GM18511 (cell line): ENCODE measurements at regions not wholly inside any gene's neighbourhood (a gene's known extent, or its start where the extent isn't known, plus 50 kb on each side); places are given as distances from the start of the nearest gene placed in this dataset.

Experiments
- ATAC-seq: cut with Tn5 transposase; IDR thresholded peaks from one replicate; pipeline ENCODE4 v1.9.1; 2021; ENCODE audit warnings: mild to moderate bottlenecking, moderate library complexity; ENCODE audit not compliant: unreplicated experiment

- ATAC-seq, result no peak
These were observed 242.4 kb downstream of the LPIN1 start for GRCh38 chr2:11988691-11989353.

- ATAC-seq, result no peak
These were observed 242.9 kb downstream of the LPIN1 start for GRCh38 chr2:11989354-11989703.

GRCh38 chr2:11990576-11990975, 244.1 kb downstream of the LPIN1 start:
- no peak for ATAC-seq

DNA sequence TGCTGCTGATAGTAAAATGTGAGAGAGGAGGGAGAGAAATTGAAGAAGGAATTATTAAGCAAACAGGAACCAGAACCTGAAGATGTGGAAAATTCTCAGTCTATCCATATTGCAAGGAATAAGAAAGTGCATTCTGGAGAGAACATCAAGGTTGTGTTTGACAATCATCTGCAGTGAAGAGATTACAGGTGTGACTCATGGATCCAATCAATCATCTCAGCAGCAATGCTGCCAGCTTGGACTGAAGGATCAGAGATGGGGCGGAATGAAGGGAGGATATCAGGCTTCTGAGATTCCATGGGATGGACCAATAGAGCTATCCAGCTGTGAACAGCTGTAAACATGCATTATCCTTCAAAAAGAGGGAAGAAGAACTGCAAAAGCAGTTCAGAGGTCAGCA, 247.3 kb downstream of the LPIN1 start:
- ATAC-seq, result no peak

GRCh38 chr2:11995456-11995855, 249.0 kb downstream of the LPIN1 start:
- no peak for ATAC-seq

DNA sequence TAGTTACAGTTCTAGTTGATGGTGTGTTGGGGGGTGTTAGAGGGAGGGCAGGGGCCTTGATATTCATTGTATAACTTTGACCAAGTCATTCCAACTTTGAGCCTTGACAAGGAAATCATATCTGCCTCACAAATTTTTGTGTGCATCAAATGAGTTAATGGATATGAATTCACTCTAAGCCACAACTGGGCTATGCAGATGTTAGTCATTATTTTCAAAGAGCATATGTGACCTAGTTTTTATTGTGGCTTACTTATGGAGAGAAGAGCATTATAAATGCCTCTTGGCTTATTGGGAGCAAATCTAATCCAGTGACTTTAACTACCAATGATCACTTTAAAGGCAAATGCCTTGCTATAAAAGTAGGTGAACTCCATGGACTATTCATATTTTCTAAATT, 250.2 kb downstream of the LPIN1 start:
- ATAC-seq, result no peak

- ATAC-seq, result no peak
These were observed 250.7 kb downstream of the LPIN1 start for GRCh38 chr2:11997142-11997541.

DNA sequence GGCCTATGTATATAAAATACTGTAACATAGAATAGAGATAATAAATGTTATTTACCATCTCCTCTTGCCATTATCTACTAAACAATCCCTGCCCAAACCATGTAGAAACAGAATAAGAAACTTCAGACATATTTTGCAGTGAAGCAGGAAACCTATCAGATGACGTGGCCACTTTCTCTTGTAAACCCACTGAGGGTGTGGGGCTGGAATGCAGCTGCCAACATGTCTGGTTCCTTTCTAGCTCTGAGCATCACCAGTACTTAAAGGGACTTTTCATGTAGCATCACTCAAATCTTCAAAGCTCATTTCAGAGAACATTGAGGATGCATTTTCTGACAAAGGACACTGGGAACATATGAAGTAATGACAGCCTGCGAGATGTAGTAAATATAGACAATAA, 251.8 kb downstream of the LPIN1 start:
- peak; percentile 79 for ATAC-seq

GRCh38 chr2:11998626-11999378, 252.4 kb downstream of the LPIN1 start:
- ATAC-seq, result peak; percentile 81

DNA sequence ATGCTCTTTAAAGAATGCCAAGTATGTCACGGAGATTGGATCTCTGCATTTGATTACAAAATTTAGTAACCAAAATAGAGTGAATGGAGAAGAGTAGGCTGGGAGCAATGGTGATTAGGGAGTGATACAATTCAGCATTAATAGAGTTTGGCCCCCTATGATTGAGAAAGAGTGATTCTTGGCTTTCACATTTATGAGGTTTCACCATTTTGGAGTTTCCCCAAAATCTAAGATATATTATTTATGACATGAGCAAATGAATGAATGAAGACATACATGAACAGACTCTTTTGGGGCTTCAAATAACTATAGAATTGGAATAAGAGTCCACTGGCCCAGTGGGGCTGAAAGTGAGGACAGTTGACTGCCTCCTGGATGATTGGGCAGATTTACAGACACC, 255.2 kb downstream of the LPIN1 start:
- no peak for ATAC-seq

- no peak for ATAC-seq
These were observed 255.8 kb downstream of the LPIN1 start for GRCh38 chr2:12002215-12002614.

DNA sequence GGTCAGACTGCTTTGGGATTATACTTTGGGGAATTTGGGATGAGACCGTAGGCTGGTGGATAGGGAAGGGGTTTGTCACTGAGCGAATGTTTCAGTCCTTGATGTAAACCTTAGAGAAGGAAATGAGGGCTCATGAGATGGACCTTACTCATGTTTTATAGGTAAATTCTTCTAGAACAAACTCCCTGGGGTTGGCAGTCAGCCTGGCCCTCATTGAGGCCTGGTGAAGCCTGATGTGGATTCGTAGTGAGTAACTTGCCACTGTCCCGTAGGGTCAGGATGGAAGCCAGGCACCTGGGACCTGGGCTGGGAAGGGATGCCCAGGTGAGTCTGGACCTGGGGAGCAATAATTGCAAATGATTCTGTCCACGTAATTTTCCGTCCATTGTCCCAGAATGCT, 258.3 kb downstream of the LPIN1 start:
- no peak for ATAC-seq

GRCh38 chr2:12005886-12006681, 259.7 kb downstream of the LPIN1 start:
- ATAC-seq, result peak; percentile 81

- no peak for ATAC-seq
These were observed 260.4 kb downstream of the LPIN1 start for GRCh38 chr2:12006850-12007249.

- ATAC-seq, result no peak
These were observed 260.9 kb downstream of the LPIN1 start for GRCh38 chr2:12007282-12007681.

GRCh38 chr2:12008425-12009061, 262.1 kb downstream of the LPIN1 start:
- peak; percentile 79 for ATAC-seq

DNA sequence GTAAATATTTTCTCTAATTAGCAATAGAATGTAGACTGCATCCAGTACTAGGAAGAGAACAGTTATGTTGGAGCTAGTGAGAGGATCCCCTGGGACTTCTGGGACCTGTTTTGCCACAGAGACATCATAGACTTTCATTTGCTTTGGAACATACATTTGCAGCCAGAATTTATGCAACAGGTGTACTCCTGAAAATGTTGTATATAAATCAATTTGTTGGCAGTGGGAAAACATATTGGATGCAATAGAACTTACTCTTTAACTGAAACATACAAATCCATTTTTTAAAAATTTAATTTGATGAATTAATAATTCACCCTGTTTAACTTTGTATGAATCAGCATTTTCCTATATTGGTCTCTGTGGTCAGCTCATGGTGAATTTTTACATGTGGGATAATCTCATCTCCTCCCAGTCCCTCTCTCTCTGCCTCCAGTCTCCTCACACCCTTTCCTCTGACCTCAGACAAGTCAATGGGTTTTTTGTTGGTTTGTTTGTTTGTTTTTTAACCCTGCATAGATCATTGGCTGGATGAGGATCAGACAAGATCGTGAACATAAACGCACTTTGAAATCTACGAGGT, 263.0 kb downstream of the LPIN1 start:
- ATAC-seq, result no peak

- no peak for ATAC-seq
These were observed 263.6 kb downstream of the LPIN1 start for GRCh38 chr2:12010059-12010458.

GRCh38 chr2:12010779-12011178, 264.3 kb downstream of the LPIN1 start:
- no peak for ATAC-seq

DNA sequence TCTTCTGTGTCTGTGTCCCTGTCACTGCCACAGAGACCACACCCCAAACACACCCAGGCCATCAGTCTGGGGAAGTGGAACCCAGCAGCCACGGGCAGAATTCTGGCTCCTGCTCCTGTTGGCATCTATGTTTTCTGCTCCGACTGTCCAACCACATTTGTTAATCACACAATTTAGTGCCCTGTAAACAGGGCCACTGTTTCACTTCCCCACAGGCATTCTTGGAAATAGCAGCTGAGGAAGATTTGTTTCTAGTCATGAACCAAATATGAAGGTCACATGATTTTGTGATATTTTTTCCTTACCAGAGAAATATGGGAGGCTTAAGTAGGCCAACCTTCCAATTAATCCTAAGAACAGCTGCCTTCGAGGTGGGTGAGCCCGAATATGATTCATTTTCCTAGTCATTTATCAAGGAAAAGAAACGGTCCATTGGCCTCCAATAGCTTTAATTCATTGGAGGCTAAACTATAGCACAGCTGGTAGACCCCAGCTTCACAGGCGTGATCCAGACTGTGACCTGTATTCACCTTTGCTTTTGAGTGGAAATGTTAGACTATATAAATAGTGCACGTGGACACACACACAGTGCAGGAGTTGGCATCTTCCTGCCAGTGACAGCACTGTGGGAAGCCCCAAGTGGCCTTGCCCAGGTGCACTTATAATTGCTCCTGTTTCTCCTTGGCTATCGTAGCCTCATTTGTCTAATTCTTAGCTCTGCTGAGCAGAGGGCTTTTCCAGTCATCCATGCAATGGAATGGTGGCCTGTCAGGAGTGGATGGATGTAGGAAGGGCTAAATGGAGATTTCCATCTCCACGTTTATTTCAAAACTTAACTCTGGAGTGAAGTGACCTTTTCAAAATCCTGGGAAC, 267.9 kb downstream of the LPIN1 start:
- ATAC-seq, result no peak
